Epithelial cell of esophagus (primary cell): ENCODE measurements at regions not wholly inside any gene's neighbourhood (a gene's known extent, or its start where the extent isn't known, plus 50 kb on each side); places are given as distances from the start of the nearest gene placed in this dataset.

Experiments
- DNase-seq: peaks from one replicate; pipeline ENCODE4 v3.0.0; 2010; ENCODE audit warnings: low read depth
- H3K4me3 ChIP-seq: 2 replicates; pipeline ENCODE4 v1.5.1; 2011; ENCODE audit warnings: mild to moderate bottlenecking, low read length, control low read depth
- TF ChIP-seq, protein P1 (sequence below): IDR thresholded peaks from 2 replicates; pipeline ENCODE4 v1.5.1; 2011; ENCODE audit warnings: low read depth, mild to moderate bottlenecking, low read length, control low read depth, inconsistent platforms; ENCODE audit not compliant: insufficient read depth; ENCODE audit errors: missing control alignments

DNA sequence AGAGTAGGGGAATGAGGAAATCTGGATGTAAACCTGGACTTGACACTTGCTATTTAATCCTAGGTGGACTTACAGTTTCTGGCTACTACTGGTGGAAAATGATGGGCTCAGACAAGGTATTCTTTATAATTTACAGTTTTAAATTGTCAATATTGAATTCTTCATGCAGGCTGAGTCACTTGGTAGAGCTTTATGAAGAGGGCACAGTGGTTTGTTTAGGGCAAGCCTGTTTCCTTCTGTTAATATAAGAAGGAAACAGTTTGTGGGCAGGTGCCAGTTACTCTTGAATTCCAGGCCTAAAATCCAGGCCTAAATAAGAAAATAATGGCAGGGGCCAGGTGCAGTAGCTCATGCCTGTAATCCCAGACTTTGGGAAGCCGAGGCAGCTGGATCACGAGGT lies 355.8 kb upstream of the RGS6 start:
- H3K4me3 ChIP-seq = no peak overlapping the region
- no peak for DNase-seq
- TF ChIP-seq, protein P1, sequence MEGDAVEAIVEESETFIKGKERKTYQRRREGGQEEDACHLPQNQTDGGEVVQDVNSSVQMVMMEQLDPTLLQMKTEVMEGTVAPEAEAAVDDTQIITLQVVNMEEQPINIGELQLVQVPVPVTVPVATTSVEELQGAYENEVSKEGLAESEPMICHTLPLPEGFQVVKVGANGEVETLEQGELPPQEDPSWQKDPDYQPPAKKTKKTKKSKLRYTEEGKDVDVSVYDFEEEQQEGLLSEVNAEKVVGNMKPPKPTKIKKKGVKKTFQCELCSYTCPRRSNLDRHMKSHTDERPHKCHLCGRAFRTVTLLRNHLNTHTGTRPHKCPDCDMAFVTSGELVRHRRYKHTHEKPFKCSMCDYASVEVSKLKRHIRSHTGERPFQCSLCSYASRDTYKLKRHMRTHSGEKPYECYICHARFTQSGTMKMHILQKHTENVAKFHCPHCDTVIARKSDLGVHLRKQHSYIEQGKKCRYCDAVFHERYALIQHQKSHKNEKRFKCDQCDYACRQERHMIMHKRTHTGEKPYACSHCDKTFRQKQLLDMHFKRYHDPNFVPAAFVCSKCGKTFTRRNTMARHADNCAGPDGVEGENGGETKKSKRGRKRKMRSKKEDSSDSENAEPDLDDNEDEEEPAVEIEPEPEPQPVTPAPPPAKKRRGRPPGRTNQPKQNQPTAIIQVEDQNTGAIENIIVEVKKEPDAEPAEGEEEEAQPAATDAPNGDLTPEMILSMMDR = no peak

DNA sequence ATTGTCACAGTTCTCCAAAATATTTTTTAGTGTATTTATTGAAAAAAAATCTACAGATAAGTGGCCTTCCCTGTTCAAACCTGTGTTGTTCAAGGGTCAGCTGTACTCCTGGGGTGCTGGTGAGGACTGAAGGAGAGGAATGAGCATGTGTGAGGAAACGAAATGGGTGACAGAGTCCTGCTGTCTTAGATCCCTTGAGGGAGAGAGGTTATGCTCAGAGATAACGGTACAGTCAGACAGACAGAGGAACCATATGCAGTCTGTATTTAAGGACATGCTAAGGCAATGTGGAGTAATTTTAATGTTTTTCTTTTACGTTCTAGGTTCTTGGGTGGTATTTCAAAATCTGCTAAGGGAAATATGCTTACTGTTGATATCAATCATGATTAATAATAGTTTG lies 352.9 kb upstream of the RGS6 start:
- H3K4me3 ChIP-seq = no peak overlapping the region
- TF ChIP-seq, protein P1 = no peak
- no peak for DNase-seq

DNA sequence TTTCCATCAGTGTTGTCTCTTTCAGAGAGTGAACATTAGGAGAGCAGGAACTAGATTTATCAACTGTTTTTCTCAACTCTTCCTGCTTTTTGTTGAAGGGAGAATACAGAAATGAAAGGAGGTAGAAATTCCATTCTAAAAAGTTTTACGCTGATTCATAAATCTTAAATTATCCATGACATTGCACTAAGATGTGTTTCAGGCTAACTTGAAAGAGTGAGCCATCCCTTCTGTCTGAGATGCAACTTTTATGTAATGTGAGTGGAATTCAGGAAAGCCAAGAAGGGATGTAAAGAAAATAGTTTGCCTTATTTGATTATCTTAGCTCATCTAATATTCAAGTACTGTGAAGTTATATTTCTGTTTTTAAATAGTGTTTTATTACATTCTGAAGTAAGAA lies 349.5 kb upstream of the RGS6 start:
- TF ChIP-seq, protein P1 = no peak
- peak; percentile 22 for DNase-seq
- H3K4me3 ChIP-seq = no peak overlapping the region

DNA sequence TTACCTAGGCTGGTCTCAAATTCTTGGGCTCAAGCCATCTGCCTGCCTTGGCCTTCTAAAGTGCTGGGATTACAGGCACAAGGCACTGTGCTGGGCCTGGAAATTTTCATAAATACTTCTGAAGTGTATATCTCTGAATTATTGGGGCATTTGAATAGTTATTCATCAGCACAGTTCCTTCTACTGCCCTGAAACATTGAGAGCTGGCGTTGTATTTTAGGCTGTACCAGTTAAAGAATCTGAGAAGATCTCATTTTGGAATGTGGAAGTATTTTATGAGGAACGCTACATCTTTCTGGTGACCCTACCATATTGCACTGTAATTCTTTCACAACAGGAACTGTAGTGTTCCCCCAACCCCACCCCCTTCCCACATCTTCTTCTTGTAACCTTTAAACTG lies 349.0 kb upstream of the RGS6 start:
- no peak overlapping the region for H3K4me3 ChIP-seq
- no peak for DNase-seq
- TF ChIP-seq, protein P1 = no peak

DNA sequence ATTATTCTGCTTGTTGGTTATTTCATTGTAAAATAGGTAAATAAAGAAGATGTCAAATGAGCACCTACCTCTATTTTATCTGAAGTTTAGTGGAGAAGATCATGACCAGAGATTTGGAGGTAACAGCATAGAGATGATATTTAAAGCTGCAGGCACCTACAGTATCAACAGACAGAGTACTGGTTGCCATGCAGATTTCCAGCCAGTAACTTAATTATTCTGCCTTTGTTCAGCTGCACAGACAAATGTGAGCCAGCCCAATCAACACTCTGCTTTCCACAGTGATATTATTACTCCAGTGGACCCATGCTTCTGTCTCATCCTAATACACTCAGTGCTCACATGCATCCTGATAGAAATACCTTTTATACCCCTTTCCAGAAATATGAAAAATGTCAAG lies 348.5 kb upstream of the RGS6 start:
- H3K4me3 ChIP-seq = no peak overlapping the region
- TF ChIP-seq, protein P1 = no peak
- DNase-seq = no peak

DNA sequence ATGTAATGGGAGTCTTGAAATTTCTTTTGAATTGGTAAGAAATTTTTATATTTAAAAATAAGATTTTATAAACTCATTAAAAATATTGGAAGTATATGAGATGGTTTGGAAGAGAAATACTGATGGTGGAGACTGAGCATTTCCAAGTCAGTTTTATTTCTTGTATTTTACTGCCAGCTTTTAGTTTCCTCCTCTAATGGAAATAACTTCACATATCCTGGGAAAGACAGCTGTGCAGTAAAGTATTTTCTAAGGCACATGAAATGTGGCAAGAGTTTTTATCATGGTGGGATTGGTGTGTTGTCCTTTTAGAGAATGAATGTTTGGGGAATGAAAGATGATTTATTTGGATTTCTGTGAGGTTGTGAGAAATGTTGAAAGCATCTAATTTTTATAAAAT lies 346.9 kb upstream of the RGS6 start:
- H3K4me3 ChIP-seq = no peak overlapping the region
- TF ChIP-seq, protein P1 = no peak

DNA sequence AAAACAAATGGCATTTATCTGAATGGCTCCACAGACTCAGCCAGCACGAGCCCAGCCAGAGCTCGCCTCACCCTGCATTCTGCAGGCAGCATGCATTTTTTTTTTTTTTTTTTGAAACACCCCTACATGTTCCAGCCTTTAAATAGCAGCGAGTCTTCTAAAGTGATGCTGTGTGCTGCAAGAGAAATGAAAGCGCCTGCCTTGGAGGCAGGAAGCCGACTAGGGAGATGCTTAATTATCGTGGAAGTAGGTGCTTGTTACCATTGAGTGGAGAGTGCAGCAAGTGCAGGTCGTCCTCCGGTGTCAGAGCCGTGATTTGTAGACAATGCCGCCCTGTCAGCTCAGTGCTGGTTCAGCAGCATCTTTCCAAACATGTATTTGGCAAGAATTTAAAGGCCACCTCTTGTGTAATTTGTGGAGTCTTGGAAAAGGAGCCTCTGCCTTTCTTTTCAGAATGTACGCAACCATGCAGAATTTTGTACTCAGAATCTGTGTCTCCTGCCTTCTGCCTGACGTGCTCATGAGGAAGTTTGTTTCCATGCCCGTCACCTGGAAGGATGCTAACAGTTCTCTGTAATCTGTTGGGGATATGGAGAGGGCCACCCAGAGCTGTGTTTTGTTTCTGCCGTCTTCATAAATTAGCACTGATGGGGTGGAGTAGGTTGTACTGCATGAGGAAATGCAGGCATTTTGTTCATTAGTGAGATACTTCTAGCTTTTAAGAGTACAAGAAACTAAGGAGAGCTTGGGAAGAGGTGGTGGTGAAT lies 345.9 kb upstream of the RGS6 start:
- H3K4me3 ChIP-seq = no peak overlapping the region
- DNase-seq = peak; percentile 18

More for the DNA sequence above, 346.9 kb upstream of the RGS6 start:
- no peak for DNase-seq

More for the DNA sequence above, 345.9 kb upstream of the RGS6 start:
- TF ChIP-seq, protein P1 = no peak
